Heart left ventricle (tissue), 13 donors: ENCODE measurements at regions not wholly inside any gene's neighbourhood (a gene's known extent, or its start where the extent isn't known, plus 50 kb on each side); places are given as distances from the start of the nearest gene placed in this dataset.

Source experiments
- POLR2A ChIP-seq, 2 donors: fragments of 450-650 bp; IDR thresholded peaks; one replicate each; pipeline ENCODE4 v1.6.1; 2017; ENCODE audit warnings: antibody characterized with exemption in 2 of 2, mild to moderate bottlenecking in 2 of 2, moderate library complexity in 2 of 2
- TF ChIP-seq, protein P1 (sequence below), 12 donors: fragments of 200-600 bp; sonication (generic) in 4 of 12; IDR thresholded peaks; one replicate each; pipeline versions ENCODE4 v1.5.0 to v1.8.0; 2018 to 2022; ENCODE audit warnings: antibody characterized with exemption in 12 of 12, mild to moderate bottlenecking in 5 of 12
- donor health status: ischemic (EF 13 %, LVEDD 7.1; RV severe dilation, severe dysfunction).
- donor health status: DM: no; HTN: yes; CAD: no.
- donor health status: DM: no; HTN: no; CAD: no.
- donor health status: ischemic (EF 25% LVEDD 6.9; RV normal size, moderate dysfunction).
- donor health status: ischemic (EF 25% LVEDD 5.7; RV mildly dilated, moderate dysfunction).
- donor health status: ischemic (EF 35%, LVEDD 5.7; RV mildly dilated, moderate dysfunction).
- donor health status: nonischemic (EF 11% LVEDD 7.7; RV severe dilation, severe dysfunction).
- donor health status: DM: yes; HTN: yes; CAD: no.
- donor health status: PGD.
- donor health status: ischemic (EF 29% LVEDD 5.4; RV normal size, mild dysfunction).
- donor health status: nonischemic (EF 23%, LVEDD 6.1; RV moderate dilation, normal function).

GRCh38 chr13:74306496-74306895 is 172.3 kb upstream of the KLF12 start:
- TF ChIP-seq POLR2A (IDR thresholded peaks at IDR 0.05): no peak
- TF ChIP-seq, protein P1, sequence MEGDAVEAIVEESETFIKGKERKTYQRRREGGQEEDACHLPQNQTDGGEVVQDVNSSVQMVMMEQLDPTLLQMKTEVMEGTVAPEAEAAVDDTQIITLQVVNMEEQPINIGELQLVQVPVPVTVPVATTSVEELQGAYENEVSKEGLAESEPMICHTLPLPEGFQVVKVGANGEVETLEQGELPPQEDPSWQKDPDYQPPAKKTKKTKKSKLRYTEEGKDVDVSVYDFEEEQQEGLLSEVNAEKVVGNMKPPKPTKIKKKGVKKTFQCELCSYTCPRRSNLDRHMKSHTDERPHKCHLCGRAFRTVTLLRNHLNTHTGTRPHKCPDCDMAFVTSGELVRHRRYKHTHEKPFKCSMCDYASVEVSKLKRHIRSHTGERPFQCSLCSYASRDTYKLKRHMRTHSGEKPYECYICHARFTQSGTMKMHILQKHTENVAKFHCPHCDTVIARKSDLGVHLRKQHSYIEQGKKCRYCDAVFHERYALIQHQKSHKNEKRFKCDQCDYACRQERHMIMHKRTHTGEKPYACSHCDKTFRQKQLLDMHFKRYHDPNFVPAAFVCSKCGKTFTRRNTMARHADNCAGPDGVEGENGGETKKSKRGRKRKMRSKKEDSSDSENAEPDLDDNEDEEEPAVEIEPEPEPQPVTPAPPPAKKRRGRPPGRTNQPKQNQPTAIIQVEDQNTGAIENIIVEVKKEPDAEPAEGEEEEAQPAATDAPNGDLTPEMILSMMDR (IDR thresholded peaks at IDR 0.05): peak in 1 of 12 donors; percentile 14
